ENCODE measurements at regions not wholly inside any gene's neighbourhood (a gene's known extent, or its start where the extent isn't known, plus 50 kb on each side); places are given as distances from the start of the nearest gene placed in this dataset.
A peak's percentile ranks its signal among the peaks of the same experiment; 100 is the strongest.

GRCh38 chr2:120552800-120553481 lies 182.7 kb upstream of the GLI2 start (continued):
- TF ChIP-seq ZNF567 (CRISPR knock-in tag; IDR thresholded peaks at IDR 0.05; ENCODE audit: borderline replicate concordance) (no peak), SAP130 (CRISPR knock-in tag; IDR thresholded peaks at IDR 0.05; ENCODE audit: low read depth) (peak; percentile 90), TOE1 (CRISPR knock-in tag; IDR thresholded peaks at IDR 0.05) (no peak), HHEX (CRISPR knock-in tag; IDR thresholded peaks at IDR 0.05) (no peak), ZKSCAN8 (CRISPR knock-in tag; IDR thresholded peaks at IDR 0.05; ENCODE audit: borderline replicate concordance) (peak; percentile 76; the same call in 1 of the 2 replicates), PRDM4 (CRISPR knock-in tag; IDR thresholded peaks at IDR 0.05; ENCODE audit: borderline replicate concordance) (no peak), NR0B2 (CRISPR knock-in tag; IDR thresholded peaks at IDR 0.05) (no peak), PCBP2 (optimal IDR thresholded peaks at IDR 0.05; ENCODE audit: low read depth, low read length, poor library complexity, severe bottlenecking) (no peak), ZNF687 (CRISPR knock-in tag; IDR thresholded peaks at IDR 0.05) (peak; percentile 99), FIP1L1 (IDR thresholded peaks at IDR 0.05; ENCODE audit: borderline replicate concordance, insufficient read depth, low read depth, low read length) (0 out of 2 replicates have a peak, but pooled peaks have one; percentile 30), MXI1 (IDR thresholded peaks at IDR 0.05; ENCODE audit: borderline replicate concordance, low read depth, low read length) (peak; percentile 68; the same call in 2 of the 3 replicates), ZXDC (CRISPR knock-in tag; IDR thresholded peaks at IDR 0.05) (peak; percentile 24; the same call in 1 of the 2 replicates), SOX5 (CRISPR knock-in tag; IDR thresholded peaks at IDR 0.05; ENCODE audit: borderline replicate concordance) (peak; percentile 81), ZBTB21 (CRISPR knock-in tag; IDR thresholded peaks at IDR 0.05) (peak; percentile 21; the same call in 1 of the 2 replicates), DPF2 (CRISPR knock-in tag; IDR thresholded peaks at IDR 0.05; ENCODE audit: borderline replicate concordance, low read depth) (peak; percentile 67), TAF1 (CRISPR knock-in tag; IDR thresholded peaks at IDR 0.05) (peak; percentile 22; the same call in 1 of the 2 replicates), ZNF790 (CRISPR knock-in tag; IDR thresholded peaks at IDR 0.05; ENCODE audit: borderline replicate concordance) (no peak; the same call in 1 of the 2 replicates), GLI4 (CRISPR knock-in tag; IDR thresholded peaks at IDR 0.05; ENCODE audit: borderline replicate concordance) (0 out of 2 replicates have a peak, but pooled peaks have one; percentile 53)
